Mucosa of descending colon (tissue), 3 donors: ENCODE measurements at regions not wholly inside any gene's neighbourhood (a gene's known extent, or its start where the extent isn't known, plus 50 kb on each side); places are given as distances from the start of the nearest gene placed in this dataset.

Experiments
- ATAC-seq: fragments of 200-7000 bp; cut with Tn5 transposase; one replicate; pipeline ENCODE4 v1.9.1; 2020; ENCODE audit warnings: mild to moderate bottlenecking, moderate library complexity
- DNase-seq, 3 donors: peaks; one replicate each; pipeline ENCODE4 v3.0.0-alpha.2; 2020
- H3K36me3 ChIP-seq: fragments of 200-600 bp; one replicate; pipeline ENCODE4 v1.8.0; 2021; ENCODE audit warnings: low read depth, mild to moderate bottlenecking
- H3K4me1 ChIP-seq: fragments of 200-600 bp; one replicate; pipeline ENCODE4 v1.8.0; 2021; ENCODE audit warnings: low read depth, mild to moderate bottlenecking
- H3K4me3 ChIP-seq: fragments of 200-600 bp; one replicate; pipeline ENCODE4 v1.8.0; 2021; ENCODE audit warnings: mild to moderate bottlenecking
- H3K9me3 ChIP-seq: fragments of 200-600 bp; one replicate; pipeline ENCODE4 v1.8.0; 2021; ENCODE audit warnings: mild to moderate bottlenecking
- intact Hi-C, 2 donors: fragments of 100-400 bp; cut with DNase I in 1 of 2; cut with micrococcal nuclease in 1 of 2; formaldehyde crosslinking; loops; one replicate each; pipeline versions ENCODE4 v1.11.0 to v1.11.1; 2022; cut with DNase I, micrococcal nuclease
- TF ChIP-seq, protein P1 (sequence below): fragments of 200-600 bp; IDR thresholded peaks from one replicate; pipeline ENCODE4 v1.8.0; 2022; ENCODE audit warnings: antibody characterized with exemption, mild to moderate bottlenecking
- donor health status: DM: no; HTN: no; CAD: no; lungs with moderate emphysema.
- donor health status: DM: no; HTN: no; CAD: no.
- donor health status: DM: no; HTN: yes; CAD: no.

DNA sequence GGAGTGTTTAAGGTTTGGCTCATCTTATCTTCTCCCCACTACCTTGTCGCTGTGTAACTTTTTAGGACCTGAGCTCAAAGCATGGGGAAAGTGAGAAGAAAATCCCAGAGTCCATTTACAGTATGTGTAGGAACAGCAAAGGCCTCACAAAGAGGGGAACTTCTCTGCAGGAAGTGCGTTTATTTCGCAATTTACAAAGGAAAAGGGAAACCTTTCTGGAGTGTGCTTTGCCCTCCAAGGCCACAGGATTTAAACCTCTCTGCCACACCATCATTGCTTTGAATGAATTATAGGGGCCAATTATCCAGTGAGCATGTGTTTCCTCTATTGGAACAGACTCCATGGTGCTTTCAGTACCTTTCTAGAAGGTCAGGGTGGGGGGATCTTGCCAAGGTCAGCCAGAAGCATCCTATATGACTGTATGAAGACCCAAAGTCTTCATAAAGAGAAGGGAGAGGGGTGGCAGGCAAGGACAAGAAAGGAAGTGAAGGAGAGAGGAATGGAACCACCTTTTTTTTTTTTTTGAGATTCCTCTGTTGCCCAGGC, 68.1 kb upstream of the LMO2 start:
- Histone ChIP-seq H3K9me3 (no peaks in the 10 kb centered on the region), H3K4me3 (no peak overlapping the region), H3K4me1 (no peaks in the 10 kb centered on the region), H3K36me3 (no peaks in the 10 kb centered on the region)
- intact Hi-C loops: no loop called here
- TF ChIP-seq, protein P1, sequence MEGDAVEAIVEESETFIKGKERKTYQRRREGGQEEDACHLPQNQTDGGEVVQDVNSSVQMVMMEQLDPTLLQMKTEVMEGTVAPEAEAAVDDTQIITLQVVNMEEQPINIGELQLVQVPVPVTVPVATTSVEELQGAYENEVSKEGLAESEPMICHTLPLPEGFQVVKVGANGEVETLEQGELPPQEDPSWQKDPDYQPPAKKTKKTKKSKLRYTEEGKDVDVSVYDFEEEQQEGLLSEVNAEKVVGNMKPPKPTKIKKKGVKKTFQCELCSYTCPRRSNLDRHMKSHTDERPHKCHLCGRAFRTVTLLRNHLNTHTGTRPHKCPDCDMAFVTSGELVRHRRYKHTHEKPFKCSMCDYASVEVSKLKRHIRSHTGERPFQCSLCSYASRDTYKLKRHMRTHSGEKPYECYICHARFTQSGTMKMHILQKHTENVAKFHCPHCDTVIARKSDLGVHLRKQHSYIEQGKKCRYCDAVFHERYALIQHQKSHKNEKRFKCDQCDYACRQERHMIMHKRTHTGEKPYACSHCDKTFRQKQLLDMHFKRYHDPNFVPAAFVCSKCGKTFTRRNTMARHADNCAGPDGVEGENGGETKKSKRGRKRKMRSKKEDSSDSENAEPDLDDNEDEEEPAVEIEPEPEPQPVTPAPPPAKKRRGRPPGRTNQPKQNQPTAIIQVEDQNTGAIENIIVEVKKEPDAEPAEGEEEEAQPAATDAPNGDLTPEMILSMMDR: no peak
- DNase-seq (no peak), ATAC-seq (no peak)

DNA sequence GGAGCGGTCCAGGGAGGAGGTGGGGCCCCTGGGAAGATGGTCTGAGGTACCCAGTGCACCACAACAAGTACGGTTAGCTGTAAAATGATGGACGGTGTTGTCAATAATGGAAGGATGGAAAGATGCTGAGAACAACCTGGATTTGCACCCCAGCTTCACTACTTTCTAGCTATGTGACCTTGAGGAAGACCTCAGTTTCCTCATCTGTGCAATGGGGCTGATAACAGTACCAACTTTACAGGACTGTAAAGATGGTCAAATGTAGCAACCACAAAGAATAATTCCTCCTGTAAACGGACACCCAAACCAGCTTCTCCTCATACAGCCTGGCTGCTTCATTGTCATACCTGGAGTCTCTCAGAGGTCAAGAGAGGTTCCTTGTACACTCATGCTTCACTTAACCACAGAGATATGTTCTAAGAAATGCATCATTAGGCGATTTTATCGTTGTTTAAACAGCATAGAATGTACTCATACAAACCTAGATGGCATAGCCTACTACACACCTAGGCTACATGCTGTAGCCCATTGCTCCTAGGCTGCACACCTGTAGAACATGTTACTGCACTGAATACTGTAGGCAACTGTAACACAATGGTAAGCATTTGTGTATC, 65.5 kb upstream of the LMO2 start:
- no peaks in the 10 kb centered on the region for H3K9me3 ChIP-seq
- no peaks in the 10 kb centered on the region for H3K36me3 ChIP-seq
- intact Hi-C loops: no loop called here
- TF ChIP-seq, protein P1: no peak
- no peak for DNase-seq
- H3K4me1 ChIP-seq: no peaks in the 10 kb centered on the region
- ATAC-seq: no peak
- H3K4me3 ChIP-seq: no peak overlapping the region

DNA sequence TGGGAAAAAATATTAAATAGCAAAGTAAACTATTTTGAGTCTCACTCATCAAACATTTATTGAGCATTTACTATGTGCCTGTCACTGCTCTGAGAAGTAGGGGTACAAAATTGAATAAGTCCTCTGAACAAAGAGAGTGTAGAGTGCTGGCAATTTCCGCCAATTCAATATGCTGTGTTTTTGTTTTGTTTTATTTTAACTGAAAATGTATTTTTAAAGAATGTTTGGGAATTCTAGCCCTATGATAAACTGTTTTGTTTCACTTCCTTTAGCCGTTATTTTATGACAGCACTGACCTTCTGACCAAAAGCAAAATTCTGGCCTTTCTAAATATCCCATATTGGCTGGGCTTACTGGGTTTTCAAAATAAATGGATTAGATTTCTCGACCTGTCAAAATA, 64.7 kb upstream of the LMO2 start:
- ATAC-seq (no peak), DNase-seq (no peak)
- Histone ChIP-seq H3K4me1 (no peaks in the 10 kb centered on the region), H3K4me3 (no peak overlapping the region), H3K36me3 (no peaks in the 10 kb centered on the region), H3K9me3 (no peaks in the 10 kb centered on the region)
- TF ChIP-seq, protein P1: no peak
- intact Hi-C loops: no loop called here

DNA sequence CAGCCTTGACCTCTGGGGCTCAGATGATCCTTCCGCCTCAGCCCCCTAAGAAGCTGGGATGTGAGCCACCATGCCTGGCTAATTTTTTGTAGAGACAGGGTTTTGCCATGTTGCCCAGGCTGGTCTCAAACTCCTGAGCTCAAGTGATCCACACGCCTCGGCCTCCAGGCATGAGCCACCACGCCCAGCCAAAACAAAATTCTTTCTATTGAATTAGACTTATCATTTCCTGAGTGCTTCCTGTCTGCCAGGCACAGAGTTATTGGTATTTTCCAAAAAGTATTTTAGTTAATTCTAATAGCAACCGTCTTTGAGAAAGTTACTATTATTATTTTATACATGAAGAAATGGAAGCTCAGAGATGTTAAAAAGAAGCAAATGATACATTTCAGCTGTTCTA, 61.4 kb upstream of the LMO2 start:
- intact Hi-C loops: no loop called here
- Histone ChIP-seq H3K36me3 (no peaks in the 10 kb centered on the region), H3K9me3 (no peaks in the 10 kb centered on the region), H3K4me3 (no peak overlapping the region), H3K4me1 (no peaks in the 10 kb centered on the region)
- ATAC-seq (no peak), DNase-seq (no peak)
- TF ChIP-seq, protein P1: no peak

DNA sequence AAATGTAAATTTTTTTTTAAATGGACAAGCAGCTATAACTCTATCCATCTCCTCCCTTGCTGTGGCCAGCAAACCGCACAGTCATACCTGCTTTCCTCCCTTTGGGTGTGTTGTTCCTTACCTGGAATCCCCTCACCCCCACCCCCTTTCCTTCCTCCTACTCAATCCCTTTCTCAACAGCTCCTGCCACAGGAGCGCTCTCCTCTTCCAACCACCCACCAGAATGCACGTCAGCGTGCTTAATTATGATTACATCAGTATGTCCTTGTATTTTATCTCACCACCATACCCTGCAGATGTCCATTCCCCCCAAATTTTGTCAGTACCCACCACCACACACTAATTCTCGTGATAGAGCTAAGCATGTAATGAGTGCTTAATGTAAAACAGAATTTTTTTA, 60.9 kb upstream of the LMO2 start:
- no peak for ATAC-seq
- TF ChIP-seq, protein P1: no peak
- intact Hi-C loops: no loop called here
- Histone ChIP-seq H3K4me1 (no peaks in the 10 kb centered on the region), H3K9me3 (no peaks in the 10 kb centered on the region), H3K36me3 (no peaks in the 10 kb centered on the region), H3K4me3 (no peak overlapping the region)
- DNase-seq: no peak
